H1 (cell line): ENCODE measurements at regions not wholly inside any gene's neighbourhood (a gene's known extent, or its start where the extent isn't known, plus 50 kb on each side); places are given as distances from the start of the nearest gene placed in this dataset.

Experiments used
- GTF2F1 ChIP-seq: IDR thresholded peaks from 2 replicates; pipeline ENCODE4 v1.6.1; 2012; ENCODE audit warnings: low read depth, low read length, improper control_type of control experiment, borderline replicate concordance
- POU5F1 ChIP-seq: IDR thresholded peaks from 2 replicates; pipeline ENCODE4 v1.6.1; 2011; ENCODE audit warnings: low read depth, mild to moderate bottlenecking, low read length, moderate library complexity
- RBBP5 ChIP-seq: IDR thresholded peaks from 2 replicates; pipeline ENCODE4 v1.7.1; 2012; ENCODE audit warnings: low read depth, mild to moderate bottlenecking, inconsistent platforms, low read length, moderate library complexity, borderline replicate concordance
- TAF7 ChIP-seq: optimal IDR thresholded peaks from 2 replicates; pipeline ENCODE3; 2011; ENCODE audit warnings: low read depth, mild to moderate bottlenecking, inconsistent platforms, low read length, moderate library complexity, borderline replicate concordance

- no peak for TF ChIP-seq GTF2F1
- TF ChIP-seq POU5F1: no peak
- TF ChIP-seq TAF7: no peak
- no peak for TF ChIP-seq RBBP5
Observed at GRCh38 chr6:4506223-4506622, 270.0 kb upstream of the CDYL start (continued).
